GM12892 (cell line): ENCODE measurements at regions not wholly inside any gene's neighbourhood (a gene's known extent, or its start where the extent isn't known, plus 50 kb on each side); places are given as distances from the start of the nearest gene placed in this dataset.
"Not testable (repeated sequence)": the region's sequence is repeated elsewhere in the genome, so short reads cannot be mapped to it uniquely, and the experiment has no call there.

ENCODE experiments used
- DNase-seq: peaks from one replicate; pipeline ENCODE4 v3.0.0; 2011; ENCODE audit not compliant: insufficient read length
- FAIRE-seq: peaks from 2 replicates; lab custom pipeline; 2011; peaks lifted over from hg19 to GRCh38; lab: Jason Lieb, UNC
- POLR2A ChIP-seq: IDR thresholded peaks from 2 replicates; pipeline ENCODE4 v1.6.1; 2011; ENCODE audit warnings: low read depth, low read length, control low read depth
- POLR2AphosphoS5 ChIP-seq: IDR thresholded peaks from 2 replicates; pipeline ENCODE4 v1.6.1; 2011; ENCODE audit warnings: low read depth, low read length, control low read depth
- TAF1 ChIP-seq: IDR thresholded peaks from 2 replicates; pipeline ENCODE4 v1.6.1; 2011; ENCODE audit warnings: low read depth, mild to moderate bottlenecking, control low read depth, low read length, borderline replicate concordance

- FAIRE-seq, result no peak
- no peak for DNase-seq
- TF ChIP-seq TAF1 (no peak), POLR2AphosphoS5 (no peak), POLR2A (no peak)
Observed at GRCh38 chr7:68180761-68181160, 1184.1 kb downstream of the TYW1 start.

DNA sequence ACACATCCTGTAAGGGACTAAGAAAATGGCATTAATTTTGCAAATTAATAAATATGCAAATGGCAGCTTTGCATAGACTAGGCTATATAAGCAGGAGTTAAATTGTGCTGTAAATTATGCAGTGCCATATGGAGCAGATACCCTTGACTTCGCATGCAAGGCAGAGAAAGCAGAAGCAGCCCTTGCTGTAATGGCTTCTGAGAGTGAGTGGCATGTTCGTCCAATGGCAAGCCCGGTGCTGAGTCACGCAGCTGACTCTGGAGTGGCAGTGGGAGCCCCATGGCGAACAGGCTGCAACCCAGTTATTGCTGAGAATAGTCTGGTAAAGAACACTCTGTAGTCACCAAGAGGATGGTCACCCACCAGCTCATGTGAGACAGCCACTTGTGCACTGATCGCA, 1186.5 kb downstream of the TYW1 start:
- DNase-seq, result no peak
- FAIRE-seq, result no peak
- TF ChIP-seq POLR2AphosphoS5 (no peak), POLR2A (no peak), TAF1 (no peak)

DNA sequence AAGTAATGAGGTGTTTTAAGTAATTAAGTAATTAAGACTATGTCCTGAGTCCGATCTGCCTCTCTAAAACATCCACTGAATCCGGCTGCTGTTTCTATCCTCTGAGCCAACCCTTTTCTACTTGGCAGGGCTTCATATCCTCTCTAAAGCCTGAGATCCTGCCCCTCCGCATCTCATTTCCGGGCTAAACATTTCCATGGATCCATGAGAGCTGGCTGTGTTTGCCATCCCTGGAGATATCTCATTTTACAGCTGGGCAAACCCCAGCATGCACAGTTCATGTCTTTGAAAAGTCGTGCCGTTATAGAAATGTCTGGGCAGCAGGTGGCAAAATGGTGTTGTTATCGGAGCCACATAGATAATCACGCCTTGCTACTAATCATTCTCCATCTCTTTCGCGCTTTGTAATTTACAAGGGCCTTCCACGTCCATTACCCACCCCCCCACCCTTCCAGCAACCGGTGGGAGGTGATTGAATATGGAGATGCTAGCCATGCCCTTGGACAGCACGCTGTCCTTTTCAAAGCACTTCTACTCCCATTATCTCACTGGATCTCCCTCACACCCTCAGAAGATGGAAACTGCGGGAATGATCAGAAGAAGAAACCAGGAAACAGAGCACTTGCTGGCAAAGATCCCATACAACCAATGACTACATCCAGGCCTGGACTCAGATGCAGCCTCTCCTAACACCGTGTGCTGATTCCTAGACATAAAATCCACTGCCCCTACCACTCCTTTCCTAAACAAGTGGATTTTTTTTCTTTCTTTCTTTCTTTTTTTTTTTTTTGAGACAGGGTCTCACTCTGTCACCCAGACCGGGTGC, 1189.2 kb downstream of the TYW1 start:
- FAIRE-seq (no peak), DNase-seq (no peak)
- no peak for TF ChIP-seq POLR2A
- TF ChIP-seq TAF1, result no peak
- no peak for TF ChIP-seq POLR2AphosphoS5

- FAIRE-seq (no peak), DNase-seq (no peak)
- no peak for TF ChIP-seq POLR2A
- no peak for TF ChIP-seq TAF1
- no peak for TF ChIP-seq POLR2AphosphoS5
Observed at GRCh38 chr7:68187532-68187931, 1190.9 kb downstream of the TYW1 start.

- TF ChIP-seq POLR2AphosphoS5 (no peak), TAF1 (no peak), POLR2A (no peak)
- DNase-seq (no peak), FAIRE-seq (no peak)
Observed at GRCh38 chr7:68192941-68193340, 1196.3 kb downstream of the TYW1 start.

DNA sequence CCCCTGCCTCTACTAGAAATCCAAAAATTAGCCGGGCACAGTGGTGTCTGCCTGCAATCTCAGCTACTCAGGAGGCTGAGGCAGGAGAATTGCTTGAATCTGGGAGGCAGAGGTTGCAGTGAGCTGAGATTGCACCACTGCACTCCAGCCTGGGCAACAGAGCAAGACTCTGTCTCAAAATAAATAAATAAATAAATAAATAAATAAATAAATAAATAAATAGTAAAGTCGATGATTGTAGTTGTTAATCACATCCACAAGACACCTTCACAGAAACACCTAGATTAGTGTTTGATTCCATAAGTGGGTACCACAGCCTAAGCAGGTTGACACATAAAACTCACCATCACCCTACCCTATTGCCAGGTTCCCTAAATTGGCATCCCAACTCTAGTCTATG, 1199.0 kb downstream of the TYW1 start:
- DNase-seq, FAIRE-seq: not testable (repeated sequence)

DNA sequence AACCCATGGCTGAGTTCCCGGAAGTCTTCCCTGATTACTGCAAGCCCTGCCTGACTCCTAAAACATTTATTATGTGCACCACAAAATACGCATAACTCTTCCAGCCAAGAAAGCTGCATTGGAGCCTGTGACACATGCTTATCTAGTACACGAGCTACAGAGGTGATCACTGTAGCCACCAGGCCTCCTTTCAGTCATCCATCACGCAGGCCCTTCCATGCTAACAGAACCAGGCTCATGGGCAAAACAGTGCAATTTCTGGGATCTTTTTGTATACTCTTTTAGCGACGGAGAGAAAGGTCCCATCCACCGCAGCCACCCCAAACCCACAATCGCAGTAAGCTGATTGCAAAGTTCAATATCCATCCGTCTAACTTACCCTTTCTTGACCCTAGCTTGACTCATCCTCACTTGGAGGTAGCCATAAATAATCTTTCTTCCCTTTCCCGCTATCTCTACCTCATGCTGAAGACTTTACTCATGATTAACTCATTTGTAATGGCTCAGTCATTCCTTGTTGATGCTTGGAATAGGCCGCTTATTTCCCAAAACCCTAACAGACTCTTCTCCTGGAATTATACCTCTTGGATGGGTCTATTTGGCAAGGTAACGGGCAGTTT, 1203.5 kb downstream of the TYW1 start:
- DNase-seq, result no peak

GRCh38 chr7:68203251-68203650, 1206.6 kb downstream of the TYW1 start:
- FAIRE-seq (no peak), DNase-seq (no peak)
- TF ChIP-seq POLR2AphosphoS5, result no peak
- TF ChIP-seq POLR2A, result no peak
- TF ChIP-seq TAF1, result no peak

More for the DNA sequence above, 1203.5 kb downstream of the TYW1 start:
- no peak for TF ChIP-seq POLR2A
- no peak for TF ChIP-seq TAF1
- TF ChIP-seq POLR2AphosphoS5, result no peak
- no peak for FAIRE-seq

- FAIRE-seq, result no peak
- no peak for DNase-seq
- TF ChIP-seq POLR2A (no peak), POLR2AphosphoS5 (no peak), TAF1 (no peak)
Observed at GRCh38 chr7:68205826-68206225, 1209.2 kb downstream of the TYW1 start.

DNA sequence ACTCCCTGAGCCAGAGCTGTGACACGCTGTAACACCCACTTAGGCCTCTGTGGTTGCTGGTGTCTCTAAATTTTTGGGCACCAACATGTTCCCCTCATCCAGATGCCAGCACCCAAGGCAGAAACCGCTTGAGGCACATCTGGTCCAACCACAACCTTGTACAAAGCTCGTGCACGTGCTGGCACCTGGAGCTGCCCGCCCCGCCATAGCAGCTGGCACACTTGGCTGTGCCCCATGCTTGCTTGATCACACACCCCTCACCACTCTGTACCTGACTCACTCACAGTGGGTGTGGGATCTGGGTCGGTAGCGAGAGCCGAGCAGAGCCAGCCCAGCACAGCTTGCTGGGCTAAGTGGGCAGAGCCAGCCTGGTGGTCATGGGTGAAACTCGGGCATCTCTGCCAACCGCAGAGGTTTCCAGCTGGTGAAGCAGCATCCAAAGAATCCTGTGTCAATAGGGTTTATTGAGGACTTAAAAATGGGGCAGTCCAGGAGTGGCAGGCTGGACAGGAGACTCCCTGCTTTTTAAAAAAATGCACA, 1210.4 kb downstream of the TYW1 start:
- FAIRE-seq (no peak), DNase-seq (no peak)
- TF ChIP-seq TAF1, result no peak
- no peak for TF ChIP-seq POLR2A
- TF ChIP-seq POLR2AphosphoS5, result no peak

DNA sequence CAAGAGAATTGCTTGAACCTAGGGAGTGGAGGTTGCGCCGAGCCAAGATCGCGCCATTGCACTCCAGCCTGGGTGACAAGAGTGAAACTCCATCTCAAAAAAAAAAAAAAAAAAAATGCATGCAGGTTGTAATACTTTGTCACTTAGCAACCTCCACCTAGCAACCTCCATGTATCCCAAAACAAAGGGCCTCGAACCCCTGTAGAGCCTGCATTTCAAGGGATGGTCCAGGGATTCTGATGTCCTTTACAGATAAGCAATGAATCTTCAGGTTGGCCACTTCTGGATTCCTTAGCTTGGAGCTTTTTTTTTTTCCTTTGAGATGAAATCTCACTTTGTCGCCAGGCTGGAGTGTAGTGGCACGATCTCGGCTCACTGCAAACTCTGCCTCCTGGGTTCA, 1211.0 kb downstream of the TYW1 start:
- no peak for FAIRE-seq
- no peak for TF ChIP-seq TAF1
- TF ChIP-seq POLR2A, result no peak
- TF ChIP-seq POLR2AphosphoS5, result no peak
- no peak for DNase-seq

DNA sequence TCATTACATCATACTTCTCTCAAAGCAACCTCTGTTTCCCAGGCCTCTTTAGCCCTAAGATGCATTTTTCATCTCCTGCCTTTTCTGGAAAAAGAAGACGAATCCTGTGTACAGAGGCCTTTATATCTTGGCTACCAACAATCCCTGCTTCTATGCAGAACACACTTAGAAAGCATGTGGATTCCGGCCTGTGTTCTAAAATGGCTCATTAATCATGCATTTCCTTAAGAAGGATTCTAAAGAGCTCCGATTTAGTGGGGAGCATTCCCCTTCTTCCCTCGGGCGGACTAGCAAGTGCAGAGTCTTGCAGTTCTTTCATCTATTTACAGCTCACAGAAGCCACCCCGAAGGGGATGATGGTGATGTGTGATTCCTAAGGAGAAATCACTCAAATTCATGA, 1212.9 kb downstream of the TYW1 start:
- FAIRE-seq, result no peak
- TF ChIP-seq POLR2AphosphoS5 (no peak), POLR2A (no peak), TAF1 (no peak)
- no peak for DNase-seq

- FAIRE-seq, result no peak
- TF ChIP-seq POLR2AphosphoS5, result no peak
- no peak for TF ChIP-seq TAF1
- TF ChIP-seq POLR2A, result no peak
- no peak for DNase-seq
Observed at GRCh38 chr7:68213838-68214237, 1217.2 kb downstream of the TYW1 start.
